GM18870 (cell line): ENCODE measurements at regions not wholly inside any gene's neighbourhood (a gene's known extent, or its start where the extent isn't known, plus 50 kb on each side); places are given as distances from the start of the nearest gene placed in this dataset.
"Not testable (repeated sequence)": the region's sequence is repeated elsewhere in the genome, so short reads cannot be mapped to it uniquely, and the experiment has no call there.

ENCODE experiments used
- ATAC-seq: cut with Tn5 transposase; IDR thresholded peaks from one replicate; pipeline ENCODE4 v1.9.1; 2021; ENCODE audit warnings: moderate library complexity; ENCODE audit not compliant: unreplicated experiment

- no peak for ATAC-seq
These were observed 288.7 kb upstream of the DSEL start for GRCh38 chr18:67805261-67805660.

GRCh38 chr18:67794521-67794920 lies 278.0 kb upstream of the DSEL start:
- ATAC-seq = no peak

DNA sequence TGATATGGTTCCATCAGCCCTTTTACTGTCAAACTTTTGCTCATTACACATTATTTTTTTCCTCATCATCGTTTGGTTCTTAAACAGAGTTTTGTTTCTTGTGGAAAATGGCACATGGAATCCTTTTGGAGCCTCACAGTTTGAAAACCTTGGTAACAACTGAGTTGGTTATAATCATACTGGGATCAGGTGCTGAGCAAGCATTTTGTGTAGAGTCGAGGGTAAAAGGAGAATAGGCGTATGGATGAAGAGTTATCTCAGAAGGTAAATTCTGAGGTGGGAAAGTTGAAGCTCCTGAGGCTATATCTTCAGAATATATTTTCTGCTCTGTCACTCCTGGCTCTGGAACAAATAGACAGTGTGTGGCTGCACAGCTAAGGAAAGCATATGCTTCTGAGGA lies 274.0 kb upstream of the DSEL start:
- ATAC-seq = no peak

DNA sequence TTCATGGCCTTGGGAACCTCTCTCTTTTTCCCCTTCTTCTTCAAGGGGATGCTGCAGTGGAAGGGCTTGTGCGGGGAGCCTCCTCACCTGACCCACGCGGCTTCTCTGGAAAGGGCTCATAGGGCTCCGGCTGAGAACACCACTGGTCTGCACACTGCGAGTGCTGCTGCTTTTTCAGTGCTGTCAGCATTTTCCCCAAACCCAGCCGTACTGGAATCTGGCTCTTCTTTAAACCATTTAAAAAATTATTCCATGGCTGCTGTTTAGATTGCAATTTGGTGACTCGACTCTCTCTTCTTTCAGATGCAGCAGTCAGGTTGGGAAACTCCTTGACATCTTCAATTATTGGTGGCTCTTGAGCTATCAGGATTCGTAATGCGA lies 272.6 kb upstream of the DSEL start:
- ATAC-seq = no peak

- ATAC-seq = no peak
These were observed 272.0 kb upstream of the DSEL start for GRCh38 chr18:67788310-67789164.

DNA sequence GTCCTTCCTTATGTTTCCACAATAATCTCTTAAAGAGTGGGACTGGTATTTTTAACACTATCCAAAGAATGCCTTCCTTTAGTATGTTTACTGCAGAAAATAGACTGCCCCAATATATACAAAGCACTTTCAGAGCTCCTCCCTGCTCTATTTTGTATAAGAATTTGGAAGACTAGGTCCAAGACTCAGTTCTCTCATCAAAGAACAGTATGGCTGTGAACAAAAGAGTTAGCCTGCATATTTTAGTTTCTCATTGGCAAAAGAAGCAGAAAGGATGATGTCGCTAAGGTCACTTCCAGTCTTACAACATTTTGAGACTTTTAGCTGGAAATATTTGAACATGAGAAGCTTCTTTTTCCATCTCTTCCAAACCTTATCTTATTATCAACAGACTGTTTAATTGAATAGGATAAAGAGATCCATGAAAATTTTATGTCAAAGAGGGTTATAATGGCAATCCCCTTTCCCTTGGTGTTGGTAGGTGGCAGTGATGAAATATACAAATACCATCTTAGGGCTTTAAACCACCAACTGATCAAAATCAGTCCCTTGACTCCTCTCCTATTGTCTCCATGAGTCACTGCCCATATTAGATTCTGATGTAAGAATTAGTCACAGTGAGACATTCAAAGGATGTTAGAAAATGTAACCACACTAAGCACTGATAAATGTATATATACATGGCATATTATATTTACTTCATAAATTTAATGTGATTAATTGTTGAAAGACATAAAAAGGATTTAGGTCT lies 266.9 kb upstream of the DSEL start:
- ATAC-seq = no peak

DNA sequence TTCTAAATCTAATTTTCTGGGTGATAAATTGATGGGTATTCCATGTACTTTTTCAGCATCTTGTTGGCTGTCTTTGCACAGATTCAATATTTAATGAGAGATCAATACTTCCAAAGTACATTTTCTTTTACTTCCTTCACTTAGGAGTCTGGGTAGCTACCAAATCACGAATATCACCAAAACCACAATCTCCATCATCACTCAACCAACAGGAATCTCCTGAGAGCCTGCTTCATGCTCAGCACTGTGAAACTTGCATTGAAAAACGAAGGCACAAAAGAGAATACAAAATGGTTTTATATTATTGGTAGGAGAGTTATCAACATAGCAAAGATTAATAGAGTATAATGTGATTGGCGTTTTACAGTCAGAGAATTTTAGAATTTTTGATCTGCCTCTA lies 261.5 kb upstream of the DSEL start:
- ATAC-seq = no peak

DNA sequence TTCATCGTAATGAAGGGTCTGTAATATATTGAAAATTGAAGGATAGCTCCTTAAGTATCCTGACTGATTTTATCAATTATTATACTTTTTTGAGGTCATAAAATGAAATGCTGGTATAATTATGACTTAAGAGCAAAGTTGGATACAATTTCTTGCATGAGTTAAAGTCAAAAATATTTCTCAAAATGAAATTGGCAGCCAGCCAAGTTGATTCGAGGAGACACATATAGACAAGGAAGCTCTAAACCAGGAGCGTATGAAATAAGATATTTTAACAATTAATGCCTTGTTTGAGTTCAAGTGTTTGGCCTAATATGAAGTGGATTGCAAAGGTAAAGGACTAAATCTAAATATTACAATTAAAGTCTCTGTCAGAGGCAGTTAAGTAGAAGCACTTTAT lies 260.4 kb upstream of the DSEL start:
- no peak for ATAC-seq

DNA sequence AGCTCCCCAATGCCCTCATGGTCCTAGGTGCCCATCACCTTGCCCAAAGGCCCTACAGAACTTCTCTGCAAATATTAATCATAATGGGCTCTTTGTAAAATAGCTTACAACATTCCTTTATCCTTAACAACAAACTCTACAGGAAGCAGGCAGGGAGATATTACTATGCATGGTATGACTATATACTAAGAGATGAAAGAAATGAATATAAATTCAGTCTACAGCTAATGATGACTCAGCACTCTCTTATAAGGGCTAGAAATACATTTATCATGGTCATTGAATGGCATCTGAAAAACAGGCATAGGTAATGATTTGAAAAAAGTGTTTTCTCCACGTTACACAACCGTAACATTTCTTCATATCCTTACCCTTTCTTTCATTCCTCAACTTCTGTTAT lies 254.8 kb upstream of the DSEL start:
- no peak for ATAC-seq

GRCh38 chr18:67770520-67770919 lies 254.0 kb upstream of the DSEL start:
- no peak for ATAC-seq

DNA sequence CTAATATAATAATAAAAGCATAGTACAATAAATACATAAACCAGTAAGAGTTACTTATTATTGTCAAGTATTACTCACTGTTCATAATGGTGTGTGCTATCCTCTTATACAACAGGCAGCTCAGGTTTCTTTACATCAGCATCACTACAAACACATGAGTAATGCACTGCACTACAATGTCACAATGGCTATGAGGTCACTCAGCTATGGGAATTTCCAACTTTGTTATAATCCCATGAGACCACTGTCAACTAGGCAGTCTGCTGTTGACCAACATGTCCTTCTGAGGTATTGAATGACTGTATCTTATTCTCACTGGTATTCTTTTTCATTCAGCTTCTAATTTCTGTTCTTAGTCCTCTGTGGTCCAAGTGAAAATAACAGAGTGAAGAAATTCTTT lies 250.4 kb upstream of the DSEL start:
- peak; percentile 71 for ATAC-seq

DNA sequence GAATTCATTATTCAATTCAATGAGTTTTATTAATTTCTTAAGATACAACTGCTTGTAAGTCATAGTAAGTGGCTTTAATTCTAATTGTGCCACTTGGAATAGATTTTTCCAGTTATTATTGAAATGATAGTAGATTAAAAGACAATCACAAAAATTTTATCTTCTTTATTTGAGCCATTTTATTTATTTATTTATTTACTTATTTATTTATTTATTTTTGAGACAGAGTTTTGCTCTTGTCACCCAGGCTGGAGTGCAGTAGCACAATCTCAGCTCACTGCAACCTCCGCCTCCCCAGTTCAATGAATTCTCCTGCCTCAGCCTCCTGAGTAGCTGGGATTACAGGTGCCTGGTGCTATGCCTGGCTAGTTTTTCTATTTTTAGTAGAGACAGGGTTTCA lies 235.7 kb upstream of the DSEL start:
- ATAC-seq = not testable (repeated sequence)

- no peak for ATAC-seq
These were observed 226.4 kb upstream of the DSEL start for GRCh38 chr18:67742954-67743353.

GRCh38 chr18:67742525-67742924 lies 226.0 kb upstream of the DSEL start:
- ATAC-seq = no peak

- no peak for ATAC-seq
These were observed 219.0 kb upstream of the DSEL start for GRCh38 chr18:67735506-67735905.

- no peak for ATAC-seq
These were observed 216.6 kb upstream of the DSEL start for GRCh38 chr18:67733088-67733487.

- no peak for ATAC-seq
These were observed 215.3 kb upstream of the DSEL start for GRCh38 chr18:67731851-67732250.

DNA sequence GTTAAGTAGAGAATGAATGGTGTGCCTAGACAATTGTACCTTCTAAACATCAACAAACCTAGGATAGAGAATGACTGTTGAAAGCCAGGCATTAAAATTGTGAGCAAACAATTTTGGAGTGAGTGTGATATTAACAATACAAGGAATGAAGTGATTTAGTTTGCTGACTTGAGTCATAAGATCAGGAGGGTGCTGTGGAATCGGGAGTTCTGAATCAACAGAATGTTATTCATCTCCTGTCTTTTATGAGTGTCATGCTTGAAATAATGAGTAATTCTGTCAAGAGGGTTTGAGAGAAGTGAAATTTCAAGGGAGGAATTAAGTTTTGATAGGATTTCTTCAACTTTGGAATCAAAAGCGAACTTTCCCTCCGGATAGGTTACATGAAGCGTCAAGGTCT lies 214.4 kb upstream of the DSEL start:
- ATAC-seq = no peak

GRCh38 chr18:67728364-67728763 lies 211.8 kb upstream of the DSEL start:
- no peak for ATAC-seq

DNA sequence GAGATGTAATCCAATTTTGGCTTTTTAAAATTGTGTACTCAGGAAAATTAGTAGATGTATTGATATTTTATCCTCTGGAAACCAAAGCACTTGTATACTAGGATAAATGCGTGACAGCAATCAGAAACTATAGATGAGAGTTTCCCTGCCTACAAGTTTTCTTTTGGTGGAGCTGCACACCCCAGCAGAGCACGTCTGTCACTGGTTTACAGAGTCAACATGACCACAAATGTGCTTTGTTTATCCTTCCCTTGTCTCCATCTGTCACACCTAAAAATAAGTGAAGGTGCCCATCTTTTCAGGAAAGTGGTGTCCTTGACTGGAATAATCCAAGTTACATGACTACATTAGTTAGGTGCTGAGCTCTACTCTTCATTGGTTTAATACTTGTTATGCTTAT lies 210.4 kb upstream of the DSEL start:
- ATAC-seq = no peak

- ATAC-seq = no peak
These were observed 201.3 kb upstream of the DSEL start for GRCh38 chr18:67717800-67718199.

- no peak for ATAC-seq
These were observed 199.0 kb upstream of the DSEL start for GRCh38 chr18:67715567-67715966.
